WERI-Rb-1 (cell line): ENCODE measurements at regions not wholly inside any gene's neighbourhood (a gene's known extent, or its start where the extent isn't known, plus 50 kb on each side); places are given as distances from the start of the nearest gene placed in this dataset.

Experiments used
- DNase-seq: peaks from one replicate; pipeline ENCODE4 v3.0.0-alpha.2; 2020
- H3K27ac ChIP-seq: fragments of 250-450 bp; sonication (Bioruptor Pico); 2 replicates; pipeline ENCODE4 v1.5.1; 2020; ENCODE audit warnings: mild to moderate bottlenecking, moderate library complexity
- H3K27me3 ChIP-seq: fragments of 250-450 bp; sonication (Bioruptor Pico); 2 replicates; pipeline ENCODE4 v1.5.1; 2021; ENCODE audit warnings: mild to moderate bottlenecking, low read depth, moderate library complexity; ENCODE audit not compliant: insufficient read depth, severe bottlenecking
- H3K36me3 ChIP-seq: fragments of 250-450 bp; sonication (Bioruptor Pico); 2 replicates; pipeline ENCODE4 v1.5.1; 2020; ENCODE audit warnings: mild to moderate bottlenecking, moderate library complexity
- H3K4me3 ChIP-seq: 2 replicates; pipeline ENCODE4 v1.5.1; 2011; ENCODE audit warnings: low read depth, mild to moderate bottlenecking, control low read depth, low read length
- H3K9me3 ChIP-seq: fragments of 250-450 bp; sonication (Bioruptor Pico); 2 replicates; pipeline ENCODE4 v1.5.1; 2021; ENCODE audit warnings: mild to moderate bottlenecking, moderate library complexity; ENCODE audit not compliant: severe bottlenecking
- CTCF ChIP-seq: IDR thresholded peaks from 2 replicates; pipeline ENCODE4 v1.5.1; 2011; ENCODE audit warnings: low read depth, mild to moderate bottlenecking, control low read depth, inconsistent platforms, low read length

- no peak for TF ChIP-seq CTCF
- Histone ChIP-seq H3K27ac (no peak overlapping the region), H3K27me3 (no peaks in the 10 kb centered on the region), H3K36me3 (no peaks in the 10 kb centered on the region), H3K4me3 (no peak overlapping the region), H3K9me3 (no peaks in the 10 kb centered on the region)
- DNase-seq = no peak
Observed at GRCh38 chr7:81526971-81527370, 242.9 kb downstream of the HGF start.

- H3K27me3 ChIP-seq = no peaks in the 10 kb centered on the region
- no peak overlapping the region for H3K4me3 ChIP-seq
- no peak for TF ChIP-seq CTCF
- DNase-seq = no peak
- H3K36me3 ChIP-seq = no peaks in the 10 kb centered on the region
- no peaks in the 10 kb centered on the region for H3K9me3 ChIP-seq
- no peak overlapping the region for H3K27ac ChIP-seq
Observed at GRCh38 chr7:81525841-81526240, 244.0 kb downstream of the HGF start.

GRCh38 chr7:81519886-81520285 is 250.0 kb downstream of the HGF start:
- H3K36me3 ChIP-seq = no peaks in the 10 kb centered on the region
- no peak overlapping the region for H3K27ac ChIP-seq
- DNase-seq = no peak
- no peaks in the 10 kb centered on the region for H3K27me3 ChIP-seq
- no peak overlapping the region for H3K4me3 ChIP-seq
- TF ChIP-seq CTCF = no peak
- H3K9me3 ChIP-seq = no peaks in the 10 kb centered on the region

- Histone ChIP-seq H3K36me3 (no peaks in the 10 kb centered on the region), H3K27me3 (no peaks in the 10 kb centered on the region), H3K27ac (no peak overlapping the region), H3K4me3 (no peak overlapping the region), H3K9me3 (no peaks in the 10 kb centered on the region)
- no peak for TF ChIP-seq CTCF
- no peak for DNase-seq
Observed at GRCh38 chr7:81516898-81517297, 252.9 kb downstream of the HGF start.

GRCh38 chr7:81515009-81515408 is 254.8 kb downstream of the HGF start:
- Histone ChIP-seq H3K27ac (no peak overlapping the region), H3K27me3 (no peaks in the 10 kb centered on the region), H3K36me3 (no peaks in the 10 kb centered on the region), H3K9me3 (no peaks in the 10 kb centered on the region), H3K4me3 (no peak overlapping the region)
- no peak for DNase-seq
- no peak for TF ChIP-seq CTCF

- Histone ChIP-seq H3K9me3 (no peaks in the 10 kb centered on the region), H3K27ac (no peak overlapping the region), H3K36me3 (no peaks in the 10 kb centered on the region), H3K27me3 (no peaks in the 10 kb centered on the region), H3K4me3 (no peak overlapping the region)
- no peak for DNase-seq
- no peak for TF ChIP-seq CTCF
Observed at GRCh38 chr7:81514546-81514945, 255.3 kb downstream of the HGF start.
